ENCODE measurements at regions not wholly inside any gene's neighbourhood (a gene's known extent, or its start where the extent isn't known, plus 50 kb on each side); places are given as distances from the start of the nearest gene placed in this dataset.

GRCh38 chrX:121932688-121933087, 885.3 kb downstream of the GLUD2 start:
- TF ChIP-seq POLR2A (IDR thresholded peaks at IDR 0.05) (no peak), CTCF (IDR thresholded peaks at IDR 0.05) (no peak)

All from testis (tissue), 2 donors.